HK-2 (cell line): ENCODE measurements at regions not wholly inside any gene's neighbourhood (a gene's known extent, or its start where the extent isn't known, plus 50 kb on each side); places are given as distances from the start of the nearest gene placed in this dataset.
"Not testable (repeated sequence)": the region's sequence is repeated elsewhere in the genome, so short reads cannot be mapped to it uniquely, and the experiment has no call there.

Experiments
- DNase-seq: peaks from one replicate; pipeline ENCODE4 v3.0.0-alpha.2; 2018; ENCODE audit not compliant: unreplicated experiment

DNA sequence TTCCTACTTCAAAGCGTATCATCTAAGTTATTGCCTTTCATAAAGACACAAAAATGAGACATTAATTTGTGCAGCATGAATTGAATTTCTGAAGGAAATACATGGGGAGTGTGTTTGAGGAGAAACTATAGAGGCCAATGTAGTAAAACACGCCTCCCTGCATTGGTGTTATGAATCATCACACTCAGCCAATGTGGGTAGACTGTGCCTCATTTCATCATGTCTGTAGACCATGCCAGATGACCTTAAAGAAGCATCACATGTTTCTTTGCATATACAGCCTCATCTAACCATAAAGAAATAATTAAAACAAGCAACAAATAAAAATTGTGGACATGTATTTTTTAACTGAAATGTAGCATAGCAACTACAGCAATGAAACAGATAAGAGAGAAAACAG lies 486.0 kb upstream of the ADAMTS9 start:
- DNase-seq = no peak

DNA sequence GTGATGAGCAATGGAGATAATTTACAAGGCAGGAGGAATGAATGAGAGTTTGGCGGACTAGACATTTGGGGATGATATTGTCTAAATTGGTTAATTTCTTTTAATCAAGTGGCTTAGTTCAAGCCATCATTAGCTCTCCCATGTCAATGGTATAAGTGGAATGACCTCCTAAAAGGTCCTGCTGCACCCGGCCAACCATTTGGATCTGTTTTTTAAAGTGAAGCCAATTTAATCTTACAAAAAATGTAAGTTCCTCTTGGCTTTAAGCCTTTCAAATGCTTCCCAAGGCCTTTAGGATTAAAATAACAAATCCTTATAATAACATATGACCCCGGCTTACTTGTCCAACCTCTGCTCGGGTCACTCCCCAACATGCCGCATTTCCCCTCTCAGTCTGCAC lies 484.4 kb upstream of the ADAMTS9 start:
- DNase-seq = no peak

GRCh38 chr3:65170390-65171042 lies 482.7 kb upstream of the ADAMTS9 start:
- peak; percentile 1 for DNase-seq

GRCh38 chr3:65169961-65170360 lies 482.2 kb upstream of the ADAMTS9 start:
- no peak for DNase-seq

GRCh38 chr3:65168547-65168946 lies 480.7 kb upstream of the ADAMTS9 start:
- DNase-seq = no peak

DNA sequence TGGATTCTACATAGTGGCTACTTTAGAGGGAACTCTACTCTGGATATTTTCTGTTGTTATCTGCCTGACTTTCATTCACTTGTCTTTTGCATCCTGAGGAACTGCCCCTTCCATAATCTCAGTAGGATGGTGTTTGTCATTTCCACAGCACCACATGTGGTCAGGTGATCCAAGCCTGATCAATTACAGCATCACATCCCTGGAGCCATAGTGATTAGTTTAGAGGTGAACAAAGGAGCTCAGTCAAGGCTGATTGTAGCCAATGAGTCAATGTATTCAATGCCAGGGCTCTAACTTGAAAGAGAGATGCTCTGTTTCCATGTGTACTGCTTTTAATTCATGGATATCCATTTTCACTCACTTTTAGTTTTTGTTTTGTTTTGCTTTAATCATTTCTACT lies 478.7 kb upstream of the ADAMTS9 start:
- DNase-seq = no peak

DNA sequence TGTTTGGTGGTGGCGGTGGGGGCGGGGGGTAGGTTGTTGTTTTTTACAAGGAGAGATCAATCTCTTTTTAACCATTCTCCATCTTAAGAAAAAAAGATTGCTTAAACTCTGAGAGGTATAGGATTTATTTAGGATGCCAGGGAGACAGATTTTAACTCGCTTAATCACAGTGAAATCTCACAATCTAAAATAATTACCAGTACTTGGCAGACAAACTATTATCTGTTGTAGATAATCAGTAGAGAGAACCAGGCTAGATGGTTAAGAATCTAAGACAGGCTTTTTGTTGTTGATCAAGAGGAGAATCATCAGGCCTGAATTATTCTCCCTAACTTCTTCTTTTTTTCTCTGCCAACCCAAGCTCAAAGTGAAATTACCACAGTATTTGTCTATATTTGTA lies 470.2 kb upstream of the ADAMTS9 start:
- no peak for DNase-seq

DNA sequence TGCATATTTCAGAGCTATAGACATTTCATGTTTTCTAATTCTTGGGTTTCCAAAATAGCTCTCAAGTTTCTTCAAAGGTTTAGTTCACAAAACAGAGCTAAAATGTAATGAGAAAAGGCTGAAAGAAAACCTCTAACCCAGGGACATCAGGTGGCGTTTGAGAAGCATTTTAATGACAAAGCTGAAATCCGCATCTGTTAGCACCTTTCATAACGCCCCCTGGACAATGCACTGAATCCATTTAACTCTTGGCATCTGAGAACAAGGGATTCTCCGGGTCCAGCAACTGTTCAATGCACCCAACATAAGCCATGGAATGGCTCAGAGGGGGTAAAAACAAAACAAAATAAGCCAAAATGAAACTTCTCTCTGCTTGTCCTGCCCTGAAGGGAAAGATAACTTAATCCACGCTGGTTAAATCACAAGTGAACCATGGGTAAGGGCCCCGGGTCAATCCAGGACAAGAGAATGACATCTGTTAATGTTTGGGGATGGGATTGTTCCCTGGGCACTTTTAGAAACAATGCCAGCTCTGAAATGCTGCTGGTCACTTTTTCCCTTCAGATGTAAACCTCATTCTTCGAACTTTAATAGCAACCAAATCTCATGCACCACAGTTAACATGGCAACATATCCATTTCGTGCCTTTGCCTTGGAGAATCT lies 466.2 kb upstream of the ADAMTS9 start:
- no peak for DNase-seq

DNA sequence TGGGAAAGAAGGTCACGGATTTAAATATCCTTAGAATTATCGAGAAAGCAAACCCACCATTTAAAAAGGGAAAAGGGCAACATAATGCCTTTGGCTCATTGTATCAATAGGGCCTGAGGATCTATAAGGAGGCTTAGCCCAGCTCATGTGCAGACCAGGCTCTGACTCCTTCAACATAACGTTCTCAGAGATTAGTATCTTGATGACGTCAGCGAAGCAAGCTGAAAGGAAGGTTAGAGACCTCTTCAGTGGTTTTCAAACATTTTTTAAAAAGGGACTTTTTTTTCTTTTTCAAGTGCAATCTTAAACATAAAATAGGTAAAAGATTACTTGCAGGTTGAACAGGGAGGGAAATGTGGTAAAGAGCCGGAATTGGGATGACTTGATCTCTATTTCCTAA lies 463.9 kb upstream of the ADAMTS9 start:
- no peak for DNase-seq

DNA sequence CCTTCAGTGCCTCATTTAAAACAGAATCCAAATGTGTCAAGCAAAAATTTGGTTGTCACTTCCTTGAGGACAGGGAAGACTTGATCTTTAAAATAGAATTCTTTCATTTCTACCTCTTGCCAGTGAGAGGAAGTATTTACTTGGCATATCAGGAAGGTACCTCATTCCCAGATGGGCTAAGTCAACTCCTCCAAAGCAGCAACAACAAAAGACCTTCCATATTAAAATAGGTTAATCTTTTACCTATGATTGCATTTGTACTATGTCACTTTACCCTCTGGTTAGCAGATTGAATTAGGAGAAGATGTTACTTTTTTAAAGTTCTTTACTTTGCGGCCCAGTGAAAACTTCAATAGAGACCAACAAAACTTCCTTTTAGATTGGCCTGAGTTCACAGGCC lies 462.1 kb upstream of the ADAMTS9 start:
- DNase-seq = no peak

DNA sequence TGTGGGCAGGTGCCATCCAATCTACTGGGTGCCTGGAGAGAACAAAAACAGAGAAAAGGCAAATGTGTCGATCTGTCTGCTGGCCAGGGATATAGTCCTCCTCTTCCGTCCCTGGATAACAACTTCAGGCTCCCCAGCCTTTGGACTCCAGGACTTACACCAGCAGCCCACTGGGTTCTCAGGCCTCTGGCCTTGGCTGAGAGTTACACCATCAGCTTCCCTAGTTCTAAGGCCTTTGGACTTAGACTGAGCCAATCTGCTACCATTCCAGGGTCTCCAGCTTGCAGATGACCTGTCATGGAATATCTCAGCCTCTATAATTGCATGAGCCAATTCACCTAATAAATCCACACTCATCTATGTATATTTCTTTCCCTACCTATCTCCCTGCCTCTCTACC lies 460.9 kb upstream of the ADAMTS9 start:
- no peak for DNase-seq

GRCh38 chr3:65146179-65146578 lies 458.4 kb upstream of the ADAMTS9 start:
- DNase-seq = peak; percentile 19

- DNase-seq = no peak
Observed at GRCh38 chr3:65145680-65146079, 457.9 kb upstream of the ADAMTS9 start.

GRCh38 chr3:65144791-65145351 lies 457.1 kb upstream of the ADAMTS9 start:
- no peak for DNase-seq

GRCh38 chr3:65142456-65142855 lies 454.7 kb upstream of the ADAMTS9 start:
- DNase-seq = no peak

GRCh38 chr3:65138556-65138955 lies 450.8 kb upstream of the ADAMTS9 start:
- no peak for DNase-seq

DNA sequence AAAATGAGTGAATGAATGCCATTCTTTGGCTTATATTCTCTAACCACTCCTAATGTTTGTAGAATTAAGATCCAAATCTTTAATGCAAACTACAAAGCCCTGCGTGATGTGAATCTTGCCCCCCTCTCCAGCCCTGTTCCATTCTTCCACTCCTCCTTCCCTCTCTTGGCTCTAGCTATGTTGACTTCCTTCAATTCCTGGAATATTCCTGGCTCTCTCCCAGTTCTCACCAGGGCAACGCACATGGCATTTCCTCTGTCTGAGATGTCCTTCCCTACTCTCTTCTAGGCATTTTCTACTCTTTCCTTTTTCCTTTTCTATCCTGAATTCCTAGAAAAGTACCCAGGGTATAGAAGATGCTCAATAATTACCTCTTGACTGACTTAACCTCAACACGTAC lies 446.0 kb upstream of the ADAMTS9 start:
- DNase-seq = not testable (repeated sequence)

DNA sequence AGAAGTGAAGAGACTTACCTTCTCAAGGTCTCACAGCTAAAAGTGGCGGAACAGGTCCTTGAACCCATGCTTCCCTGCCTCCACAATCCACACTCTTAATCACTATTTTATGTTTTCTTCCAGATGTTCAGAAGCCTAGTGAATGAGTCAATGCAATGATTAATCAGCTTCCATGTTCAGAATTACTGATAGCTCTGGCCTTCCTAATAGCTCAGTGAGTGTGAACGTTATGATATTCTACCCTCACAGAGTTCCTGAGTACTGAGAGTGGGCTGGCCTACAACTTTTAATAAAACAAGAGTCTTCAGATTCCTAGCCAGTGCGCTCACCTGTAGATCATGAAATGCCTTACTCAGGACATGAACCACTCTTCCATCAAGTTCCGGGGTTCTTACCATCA lies 443.0 kb upstream of the ADAMTS9 start:
- no peak for DNase-seq

DNA sequence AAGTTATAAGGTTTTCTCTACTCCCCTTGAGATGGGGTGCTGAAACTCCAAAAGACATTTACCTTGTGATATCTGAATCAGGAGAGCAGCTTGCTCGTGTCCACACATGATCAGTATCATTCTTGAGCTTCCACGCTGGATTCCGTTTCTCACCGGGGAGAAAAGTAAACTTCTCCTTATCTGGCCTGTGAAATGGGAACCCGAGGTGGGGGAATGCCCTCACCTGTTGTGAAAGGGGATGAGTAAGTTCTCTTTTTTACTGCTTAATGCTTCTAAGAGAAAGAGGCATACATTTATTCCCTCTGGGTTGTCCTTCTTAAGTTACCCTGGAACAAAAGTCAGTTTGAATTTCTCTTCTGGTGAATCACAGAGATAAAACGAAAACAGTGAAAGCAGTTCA lies 440.5 kb upstream of the ADAMTS9 start:
- DNase-seq = no peak

DNA sequence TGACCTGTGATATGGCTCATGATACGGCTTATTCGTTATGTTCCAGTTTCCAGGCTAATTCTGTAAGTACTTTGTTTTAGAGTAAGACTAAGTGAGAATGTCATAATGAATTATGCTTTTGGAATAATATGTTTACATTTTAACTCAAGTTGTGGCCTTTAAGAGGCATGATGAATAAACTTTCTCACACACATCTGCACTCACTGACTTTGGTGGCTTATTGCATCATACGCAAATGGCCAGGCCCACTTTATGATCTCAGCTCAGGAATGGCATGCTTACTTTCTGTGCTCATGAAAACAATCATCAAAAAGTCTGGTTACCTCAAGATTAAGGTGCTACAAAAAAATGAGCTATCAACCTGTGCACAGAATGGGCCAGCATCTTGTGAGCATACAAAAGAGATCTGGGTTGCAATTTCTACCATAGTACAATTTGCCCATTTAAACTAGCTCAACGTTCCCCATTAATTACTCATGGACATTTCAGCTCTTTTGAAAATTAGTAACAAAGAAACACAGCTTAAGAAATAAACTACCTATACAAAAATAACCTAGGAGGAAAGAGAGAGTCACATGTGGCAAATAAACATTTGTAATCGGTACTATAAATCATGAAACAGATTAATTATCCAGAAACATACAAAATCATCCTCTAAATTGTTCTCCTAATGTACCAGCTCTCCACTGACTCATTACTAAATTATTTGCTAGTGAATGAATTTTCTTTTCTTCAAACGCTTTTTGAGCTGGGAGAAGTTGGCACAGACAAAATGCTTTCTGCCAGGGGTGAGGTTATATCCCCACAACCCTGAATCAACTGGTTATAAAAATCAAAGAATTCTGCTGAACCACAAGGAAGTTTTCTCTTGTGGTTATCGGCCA lies 439.0 kb upstream of the ADAMTS9 start:
- DNase-seq = peak; percentile 1

DNA sequence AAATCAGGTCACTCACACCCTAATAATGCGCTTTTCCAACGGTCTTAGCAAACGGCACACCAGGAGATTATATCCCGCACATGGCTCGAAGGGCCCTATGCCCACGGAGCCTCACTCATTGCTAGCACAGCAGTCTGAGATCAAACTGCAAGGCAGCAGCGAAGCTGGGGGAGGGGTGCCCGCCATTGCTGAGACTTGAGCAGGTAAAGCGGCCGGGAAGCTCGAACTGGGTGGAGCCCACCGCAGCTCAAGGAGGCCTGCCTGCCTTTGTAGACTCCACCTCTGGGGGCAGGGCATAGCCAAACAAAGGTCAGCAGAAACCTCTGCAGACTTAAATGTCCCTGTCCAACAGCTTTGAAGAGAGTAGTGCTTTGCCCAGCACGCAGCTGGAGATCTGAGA lies 432.4 kb upstream of the ADAMTS9 start:
- not testable (repeated sequence) for DNase-seq

GRCh38 chr3:65118912-65119499 lies 431.2 kb upstream of the ADAMTS9 start:
- no peak for DNase-seq
